Loucy (cell line): ENCODE measurements at regions not wholly inside any gene's neighbourhood (a gene's known extent, or its start where the extent isn't known, plus 50 kb on each side); places are given as distances from the start of the nearest gene placed in this dataset.

Experiments
- EZH2phosphoT487 ChIP-seq: fragments of 200-600 bp; IDR thresholded peaks from 2 replicates; pipeline ENCODE4 v1.6.1; 2018; ENCODE audit warnings: antibody characterized with exemption, mild to moderate bottlenecking, moderate library complexity, borderline replicate concordance
- TF ChIP-seq, protein P1 (sequence below): fragments of 200-600 bp; sonication (generic); conservative IDR thresholded peaks from 2 replicates; pipeline ENCODE4 v1.5.1; 2014; ENCODE audit warnings: mild to moderate bottlenecking, antibody characterized with exemption, low read length

- TF ChIP-seq, protein P1, sequence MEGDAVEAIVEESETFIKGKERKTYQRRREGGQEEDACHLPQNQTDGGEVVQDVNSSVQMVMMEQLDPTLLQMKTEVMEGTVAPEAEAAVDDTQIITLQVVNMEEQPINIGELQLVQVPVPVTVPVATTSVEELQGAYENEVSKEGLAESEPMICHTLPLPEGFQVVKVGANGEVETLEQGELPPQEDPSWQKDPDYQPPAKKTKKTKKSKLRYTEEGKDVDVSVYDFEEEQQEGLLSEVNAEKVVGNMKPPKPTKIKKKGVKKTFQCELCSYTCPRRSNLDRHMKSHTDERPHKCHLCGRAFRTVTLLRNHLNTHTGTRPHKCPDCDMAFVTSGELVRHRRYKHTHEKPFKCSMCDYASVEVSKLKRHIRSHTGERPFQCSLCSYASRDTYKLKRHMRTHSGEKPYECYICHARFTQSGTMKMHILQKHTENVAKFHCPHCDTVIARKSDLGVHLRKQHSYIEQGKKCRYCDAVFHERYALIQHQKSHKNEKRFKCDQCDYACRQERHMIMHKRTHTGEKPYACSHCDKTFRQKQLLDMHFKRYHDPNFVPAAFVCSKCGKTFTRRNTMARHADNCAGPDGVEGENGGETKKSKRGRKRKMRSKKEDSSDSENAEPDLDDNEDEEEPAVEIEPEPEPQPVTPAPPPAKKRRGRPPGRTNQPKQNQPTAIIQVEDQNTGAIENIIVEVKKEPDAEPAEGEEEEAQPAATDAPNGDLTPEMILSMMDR = no peak
- TF ChIP-seq EZH2phosphoT487 = no peak
These were observed 189.8 kb upstream of the TBC1D5 start for GRCh38 chr3:17932136-17932771.
